Neural progenitor cell (in vitro differentiated cells): ENCODE measurements at regions not wholly inside any gene's neighbourhood (a gene's known extent, or its start where the extent isn't known, plus 50 kb on each side); places are given as distances from the start of the nearest gene placed in this dataset.

Source experiments
- CTCF ChIP-seq: fragments of 200-600 bp; sonication (generic); IDR thresholded peaks from 2 replicates; pipeline ENCODE4 v1.5.1; 2017; ENCODE audit warnings: antibody characterized with exemption, mild to moderate bottlenecking
- EZH2 ChIP-seq: fragments of 200-600 bp; sonication (generic); IDR thresholded peaks from 2 replicates; pipeline ENCODE4 v1.6.1; 2017; ENCODE audit warnings: antibody characterized with exemption, mild to moderate bottlenecking, moderate library complexity

GRCh38 chr4:180953572-180953971 lies 1289.6 kb upstream of the TENM3 start:
- no peak for TF ChIP-seq EZH2
- peak; percentile 55 for TF ChIP-seq CTCF
